ENCODE measurements at regions not wholly inside any gene's neighbourhood (a gene's known extent, or its start where the extent isn't known, plus 50 kb on each side); places are given as distances from the start of the nearest gene placed in this dataset.
"Not testable (repeated sequence)": the region's sequence is repeated elsewhere in the genome, so short reads cannot be mapped to it uniquely, and the experiment has no call there.

- TF ChIP-seq POLR2A, CTCF (IDR thresholded peaks at IDR 0.05): not testable (repeated sequence)
Observed at GRCh38 chr4:179378847-179379246, 1936.6 kb upstream of the AGA start.

All from heart left ventricle (tissue), 13 donors.